RWPE1 (cell line): ENCODE measurements at regions not wholly inside any gene's neighbourhood (a gene's known extent, or its start where the extent isn't known, plus 50 kb on each side); places are given as distances from the start of the nearest gene placed in this dataset.

ENCODE experiments used
- CTCF ChIA-PET: fragments of 350-600 bp; sonication (Branson Sonifier 250); formaldehyde crosslinking; extraction: SDS; loops from one replicate; lab custom pipeline; 2021; lab: Yijun Ruan, JAX
- POLR2A ChIA-PET: fragments of 400-600 bp; formaldehyde crosslinking; extraction: SDS; loops from one replicate; lab custom pipeline; 2020; ENCODE audit warnings: antibody characterized with exemption; ENCODE audit not compliant: low non-redundant PET; lab: Yijun Ruan, JAX
- DNase-seq: peaks from one replicate; pipeline ENCODE4 v3.0.0; 2012; ENCODE audit warnings: low spot score
- H3K27ac ChIP-seq: fragments of 450-650 bp; 2 replicates; pipeline ENCODE4 v1.5.1; 2017
- CTCF ChIP-seq: fragments of 450-650 bp; conservative IDR thresholded peaks from 2 replicates; pipeline ENCODE4 v1.5.1; 2017; ENCODE audit warnings: low read depth, mild to moderate bottlenecking

GRCh38 chr10:33120275-33120674 is 162.2 kb upstream of the ITGB1 start:
- TF ChIP-seq CTCF, result no peak
- no peak overlapping the region for H3K27ac ChIP-seq
- CTCF ChIA-PET, result no interaction called here
- no peak for DNase-seq
- POLR2A ChIA-PET, result no interaction called here

- DNase-seq, result no peak
- H3K27ac ChIP-seq, result no peak overlapping the region
- ChIA-PET POLR2A (no interaction called here), CTCF (no interaction called here)
- no peak for TF ChIP-seq CTCF
These were observed 159.8 kb upstream of the ITGB1 start for GRCh38 chr10:33117816-33118215.

- no peak for TF ChIP-seq CTCF
These were observed 159.2 kb upstream of the ITGB1 start for GRCh38 chr10:33117230-33117629.

GRCh38 chr10:33115738-33116719 is 158.0 kb upstream of the ITGB1 start:
- POLR2A ChIA-PET, result no interaction called here
- H3K27ac ChIP-seq, result peak overlapping the region; percentile 77
- TF ChIP-seq CTCF, result no peak; the same call in 1 of the 2 replicates
- CTCF ChIA-PET, result interaction anchor here (0.6 kb wide), 1 partner anchor 121 kb away, joined by 5 read pairs; no protein-coding TSS in a partner anchor
- DNase-seq, result no peak

More at GRCh38 chr10:33117230-33117629, 159.2 kb upstream of the ITGB1 start:
- CTCF ChIA-PET, result no interaction called here
- POLR2A ChIA-PET, result no interaction called here
- DNase-seq, result no peak
- H3K27ac ChIP-seq, result no peak overlapping the region

- no peak overlapping the region for H3K27ac ChIP-seq
- POLR2A ChIA-PET, result no interaction called here
These were observed 156.5 kb upstream of the ITGB1 start for GRCh38 chr10:33114451-33114952.

More at GRCh38 chr10:33114451-33114952, 156.5 kb upstream of the ITGB1 start:
- TF ChIP-seq CTCF, result no peak
- CTCF ChIA-PET, result no interaction called here
- DNase-seq, result peak; percentile 59
